ENCODE measurements at regions not wholly inside any gene's neighbourhood (a gene's known extent, or its start where the extent isn't known, plus 50 kb on each side); places are given as distances from the start of the nearest gene placed in this dataset.

DNA sequence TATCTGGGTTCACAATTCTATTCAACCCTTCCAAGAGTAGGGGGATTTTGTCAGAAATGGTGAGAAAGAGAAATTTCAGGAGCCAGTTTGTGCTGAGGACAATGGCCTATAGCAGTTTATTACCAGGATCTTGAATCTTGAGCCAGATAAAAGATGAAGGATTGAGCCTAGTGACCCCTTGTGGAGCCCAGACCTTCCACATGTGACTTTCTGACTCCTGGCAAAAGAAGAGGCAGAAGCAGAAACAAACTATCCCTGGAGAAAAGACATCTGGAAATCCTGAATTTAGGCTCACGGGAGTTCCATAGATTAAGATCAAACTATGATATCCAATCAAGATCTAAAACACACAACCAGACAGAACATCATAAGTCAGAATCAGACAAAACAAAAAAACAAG, 60.9 kb upstream of the CHRM2 start:
- DNase-seq (no peak), ATAC-seq (no peak)
- peaks cover 21% of the 10 kb centered on the region for H3K9me3 ChIP-seq
- TF ChIP-seq, protein P1, sequence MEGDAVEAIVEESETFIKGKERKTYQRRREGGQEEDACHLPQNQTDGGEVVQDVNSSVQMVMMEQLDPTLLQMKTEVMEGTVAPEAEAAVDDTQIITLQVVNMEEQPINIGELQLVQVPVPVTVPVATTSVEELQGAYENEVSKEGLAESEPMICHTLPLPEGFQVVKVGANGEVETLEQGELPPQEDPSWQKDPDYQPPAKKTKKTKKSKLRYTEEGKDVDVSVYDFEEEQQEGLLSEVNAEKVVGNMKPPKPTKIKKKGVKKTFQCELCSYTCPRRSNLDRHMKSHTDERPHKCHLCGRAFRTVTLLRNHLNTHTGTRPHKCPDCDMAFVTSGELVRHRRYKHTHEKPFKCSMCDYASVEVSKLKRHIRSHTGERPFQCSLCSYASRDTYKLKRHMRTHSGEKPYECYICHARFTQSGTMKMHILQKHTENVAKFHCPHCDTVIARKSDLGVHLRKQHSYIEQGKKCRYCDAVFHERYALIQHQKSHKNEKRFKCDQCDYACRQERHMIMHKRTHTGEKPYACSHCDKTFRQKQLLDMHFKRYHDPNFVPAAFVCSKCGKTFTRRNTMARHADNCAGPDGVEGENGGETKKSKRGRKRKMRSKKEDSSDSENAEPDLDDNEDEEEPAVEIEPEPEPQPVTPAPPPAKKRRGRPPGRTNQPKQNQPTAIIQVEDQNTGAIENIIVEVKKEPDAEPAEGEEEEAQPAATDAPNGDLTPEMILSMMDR (IDR thresholded peaks at IDR 0.05): no peak
- no peak overlapping the region for H3K4me3 ChIP-seq
- intact Hi-C loops (cut with DNase I, micrococcal nuclease): no loop called here
- no peaks in the 10 kb centered on the region for H3K4me1 ChIP-seq (ENCODE audit: low read depth)
- no peaks in the 10 kb centered on the region for H3K36me3 ChIP-seq (ENCODE audit: low read depth)

DNA sequence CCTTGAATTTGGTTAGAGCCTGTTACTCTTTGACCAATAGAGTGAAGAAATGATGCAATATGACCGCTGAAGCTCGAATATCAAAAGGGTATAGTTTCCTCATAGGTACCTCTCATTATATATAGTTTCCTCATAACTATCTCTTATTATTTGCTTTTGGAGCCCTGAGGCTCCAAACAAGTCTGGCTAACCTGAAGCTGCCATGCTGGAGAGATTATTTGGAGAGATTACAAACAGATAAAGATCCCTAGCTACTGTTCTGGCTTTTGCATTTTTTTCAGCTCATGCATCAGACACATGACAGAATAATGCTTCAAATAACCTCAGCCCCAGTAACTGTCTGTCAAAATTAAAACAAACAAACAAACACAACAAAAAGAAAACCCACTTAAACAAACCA, 65.4 kb upstream of the CHRM2 start:
- Histone ChIP-seq H3K4me3 (no peak overlapping the region), H3K9me3 (peaks cover 27% of the 10 kb centered on the region), H3K4me1 (ENCODE audit: low read depth) (no peaks in the 10 kb centered on the region), H3K36me3 (ENCODE audit: low read depth) (no peaks in the 10 kb centered on the region)
- TF ChIP-seq, protein P1 (IDR thresholded peaks at IDR 0.05): no peak
- ATAC-seq: no peak
- intact Hi-C loops (cut with DNase I, micrococcal nuclease): no loop called here
- DNase-seq: no peak

DNA sequence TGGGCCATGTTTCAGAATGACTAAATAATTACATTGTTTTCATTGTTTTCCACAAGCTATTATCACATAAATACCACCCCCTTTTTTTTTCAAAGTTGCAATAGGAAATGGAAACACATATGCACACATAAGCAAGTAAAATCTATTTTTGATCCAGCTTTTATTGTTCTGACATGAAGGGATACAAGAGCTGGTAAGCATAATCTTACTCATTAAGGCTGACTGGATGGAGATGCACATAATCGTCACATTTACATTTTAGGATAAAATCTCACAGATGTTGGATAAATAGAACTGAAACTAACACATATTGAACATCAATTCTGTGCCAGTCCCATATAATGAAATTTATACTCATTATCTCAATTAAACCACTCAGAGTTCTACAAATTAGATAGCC, 84.5 kb upstream of the CHRM2 start:
- no peak for ATAC-seq
- TF ChIP-seq, protein P1 (IDR thresholded peaks at IDR 0.05): no peak
- intact Hi-C loops (cut with DNase I, micrococcal nuclease): no loop called here

DNA sequence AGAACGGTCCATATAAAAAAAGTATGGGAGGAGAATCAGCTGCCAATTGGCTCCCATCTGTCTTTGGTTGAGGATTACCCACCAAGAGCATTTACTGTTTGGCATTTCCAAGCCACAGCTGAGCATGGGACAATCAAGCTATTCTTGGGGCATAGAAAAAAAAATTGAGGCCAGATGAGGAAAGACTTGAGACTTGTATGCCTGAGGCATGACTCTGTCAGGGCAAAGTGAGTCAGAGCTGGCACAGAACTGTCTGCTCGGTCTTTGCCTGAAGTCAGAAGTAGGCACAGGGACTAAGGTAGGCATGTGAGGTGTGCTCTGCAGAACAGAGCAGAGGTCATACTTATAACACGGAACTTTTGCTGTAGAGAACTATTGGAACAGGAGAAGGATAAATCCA, 126.5 kb upstream of the CHRM2 start:
- TF ChIP-seq, protein P1 (IDR thresholded peaks at IDR 0.05): no peak
- no peak for ATAC-seq
- intact Hi-C loops (cut with DNase I, micrococcal nuclease): no loop called here
- Histone ChIP-seq H3K9me3 (peaks cover 38% of the 10 kb centered on the region), H3K36me3 (ENCODE audit: low read depth) (no peaks in the 10 kb centered on the region), H3K4me3 (no peak overlapping the region), H3K4me1 (ENCODE audit: low read depth) (no peaks in the 10 kb centered on the region)
- no peak for DNase-seq

More for the DNA sequence above, 84.5 kb upstream of the CHRM2 start:
- Histone ChIP-seq H3K36me3 (ENCODE audit: low read depth) (no peaks in the 10 kb centered on the region), H3K9me3 (peaks cover 17% of the 10 kb centered on the region), H3K4me3 (no peak overlapping the region), H3K4me1 (ENCODE audit: low read depth) (no peaks in the 10 kb centered on the region)
- no peak for DNase-seq

DNA sequence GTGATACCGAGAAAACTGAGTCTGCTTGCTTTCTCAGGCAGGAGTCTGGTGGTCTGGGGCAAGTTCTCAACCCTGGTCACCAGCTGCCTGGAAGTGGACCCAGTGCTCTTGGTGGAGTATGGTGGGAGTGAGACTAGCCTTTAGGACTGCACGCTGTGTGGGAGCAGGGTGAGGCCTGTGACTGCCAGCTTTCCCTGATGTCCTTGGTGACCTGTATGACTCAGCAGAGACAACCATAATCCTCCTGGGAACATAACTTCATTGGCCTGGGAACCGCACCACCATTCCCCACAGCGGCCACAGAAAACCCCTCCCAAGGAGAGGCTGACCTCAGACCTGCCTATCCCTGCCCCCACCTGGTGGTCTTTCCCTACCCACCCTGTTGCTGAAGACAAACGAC, 139.5 kb upstream of the CHRM2 start:
- Histone ChIP-seq H3K4me1 (ENCODE audit: low read depth) (no peaks in the 10 kb centered on the region), H3K4me3 (no peak overlapping the region), H3K36me3 (ENCODE audit: low read depth) (no peaks in the 10 kb centered on the region), H3K9me3 (peaks cover 41% of the 10 kb centered on the region)
- TF ChIP-seq, protein P1 (IDR thresholded peaks at IDR 0.05): no peak
- intact Hi-C loops (cut with DNase I, micrococcal nuclease): no loop called here
- DNase-seq: no peak
- no peak for ATAC-seq

DNA sequence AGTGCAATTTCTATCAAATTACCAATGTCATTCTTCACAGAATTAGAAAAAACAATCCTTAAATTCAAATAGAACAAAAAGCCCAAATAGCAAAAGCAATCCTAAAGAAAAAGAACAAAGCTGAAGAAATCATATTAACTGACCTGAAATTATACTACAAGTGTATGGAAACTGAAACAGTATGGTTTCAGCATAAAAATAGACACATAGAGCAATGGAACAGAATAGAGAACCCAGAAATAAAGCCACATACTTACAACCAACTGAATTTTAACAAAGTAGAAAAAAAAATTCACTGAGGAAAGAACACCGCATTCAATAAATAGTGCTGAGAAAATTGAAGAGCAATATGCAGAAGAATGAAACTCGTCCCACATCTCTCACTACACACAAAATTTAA, 142.0 kb upstream of the CHRM2 start:
- DNase-seq (no peak), ATAC-seq (no peak)
- Histone ChIP-seq H3K36me3 (ENCODE audit: low read depth) (no peaks in the 10 kb centered on the region), H3K4me3 (no peak overlapping the region), H3K9me3 (peaks cover 33% of the 10 kb centered on the region), H3K4me1 (ENCODE audit: low read depth) (no peaks in the 10 kb centered on the region)
- intact Hi-C loops (cut with DNase I, micrococcal nuclease): no loop called here
- TF ChIP-seq, protein P1 (IDR thresholded peaks at IDR 0.05): no peak

Data from mucosa of descending colon (tissue), 3 donors.